HepG2 (cell line): ENCODE measurements at regions not wholly inside any gene's neighbourhood (a gene's known extent, or its start where the extent isn't known, plus 50 kb on each side); places are given as distances from the start of the nearest gene placed in this dataset.

Source experiments
- ATAC-seq: fragments of 200-7000 bp; cut with Tn5 transposase; 3 replicates; pipeline ENCODE4 v1.9.1; 2020; ENCODE audit warnings: mild to moderate bottlenecking, moderate library complexity
- BruUV-seq: library from RNA; stranded (reverse); fragments of 400-500 nt; replicated peaks from 2 replicates; lab custom pipeline; 2021; lab: Mats Ljungman, UMichigan
- CTCF ChIA-PET: fragments of 300-600 bp; formaldehyde crosslinking; extraction: SDS; loops from one replicate; lab custom pipeline; 2021; ENCODE audit warnings: low total read pairs, inconsistent platforms, low intra/inter-chr PET ratio; lab: Yijun Ruan, JAX
- POLR2A ChIA-PET: fragments of 350-600 bp; sonication (Branson Sonifier 250); formaldehyde crosslinking; loops from one replicate; lab custom pipeline; 2020; ENCODE audit warnings: antibody characterized with exemption, inconsistent platforms; lab: Yijun Ruan, JAX
- DNase-seq: peaks from one replicate; pipeline ENCODE4 v3.0.0-alpha.2; 2015; ENCODE audit warnings: low spot score
- FAIRE-seq: peaks from 3 replicates; lab custom pipeline; 2011; peaks lifted over from hg19 to GRCh38; lab: Jason Lieb, UNC
- H2AFZ ChIP-seq: one replicate; pipeline ENCODE4 v1.6.1; 2011; ENCODE audit warnings: low read length, inconsistent platforms
- H3K27ac ChIP-seq: fragments of 300-600 bp; 3 replicates; pipeline ENCODE4 v1.8.0; 2011; ENCODE audit warnings: mixed run types, mild to moderate bottlenecking, mixed read lengths, low read length, inconsistent platforms; ENCODE audit not compliant: insufficient read depth; ENCODE audit errors: extremely low read length
- H3K27me3 ChIP-seq, 2 experiments: fragments of 200-600 bp in 1 of 2; 2 replicates in 1 of 2; 3 replicates in 1 of 2; pipeline versions ENCODE4 v1.6.0 to v1.8.0; 2011; ENCODE audit warnings: low read length in 2 of 2, mild to moderate bottlenecking in 2 of 2, moderate library complexity in 2 of 2, inconsistent platforms in 1 of 2; ENCODE audit not compliant: insufficient read depth in 2 of 2, control insufficient read depth in 1 of 2
- H3K36me3 ChIP-seq, 2 experiments: fragments of 200-600 bp in 1 of 2; replicated peaks in 1 of 2; 2 replicates in 1 of 2; 3 replicates in 1 of 2; pipeline versions ENCODE4 v1.5.1 to v1.8.0; 2011; ENCODE audit warnings: low read length in 2 of 2, inconsistent platforms in 1 of 2; ENCODE audit not compliant: insufficient read depth in 2 of 2, control insufficient read depth in 1 of 2
- H3K4me1 ChIP-seq: 2 replicates; pipeline ENCODE4 v1.5.1; 2012; ENCODE audit warnings: low read length, inconsistent platforms; ENCODE audit not compliant: insufficient read depth
- H3K4me2 ChIP-seq: 2 replicates; pipeline ENCODE4 v1.6.0; 2011; ENCODE audit warnings: low read depth, low read length, inconsistent platforms
- H3K4me3 ChIP-seq, 3 experiments: fragments of 200-600 bp in 1 of 3; sonication (generic), shearing (Covaris generic) in 1 of 3; replicated peaks in 1 of 3; 2 replicates each; pipeline ENCODE4 v1.5.1; 2011 to 2016; ENCODE audit warnings: low read length in 3 of 3, inconsistent platforms in 2 of 3, low read depth in 2 of 3, mild to moderate bottlenecking in 2 of 3, control low read depth in 1 of 3, mixed read lengths in 1 of 3; ENCODE audit not compliant: insufficient read depth in 1 of 3
- H3K79me2 ChIP-seq: one replicate; pipeline ENCODE4 v1.6.1; 2011; ENCODE audit warnings: low read length, inconsistent platforms; ENCODE audit not compliant: insufficient read depth
- H3K9ac ChIP-seq: 2 replicates; pipeline ENCODE4 v1.6.0; 2011; ENCODE audit warnings: mild to moderate bottlenecking, low read depth, low read length, inconsistent platforms; ENCODE audit not compliant: insufficient read depth
- H3K9me3 ChIP-seq: 2 replicates; pipeline ENCODE4 v1.5.1; 2012; ENCODE audit warnings: mild to moderate bottlenecking, low read length
- H4K20me1 ChIP-seq: 2 replicates; pipeline ENCODE4 v1.6.0; 2011; ENCODE audit warnings: inconsistent platforms, mild to moderate bottlenecking, low read length, moderate library complexity; ENCODE audit not compliant: insufficient read depth
- CEBPG ChIP-seq: IDR thresholded peaks from 2 replicates; pipeline ENCODE4 v1.6.1; 2016
- CERS6 ChIP-seq: sonication (generic); formaldehyde crosslinking; IDR thresholded peaks from 2 replicates; pipeline ENCODE4 v1.5.0; 2020; ENCODE audit warnings: missing genetic modification reagents
- MXI1 ChIP-seq: IDR thresholded peaks from 3 replicates; pipeline ENCODE4 v1.6.1; 2012; ENCODE audit warnings: low read depth, low read length, inconsistent platforms, borderline replicate concordance
- REL ChIP-seq: sonication (generic); formaldehyde crosslinking; conservative IDR thresholded peaks from 2 replicates; pipeline ENCODE4 v1.8.0; 2022; ENCODE audit warnings: mild to moderate bottlenecking, missing genetic modification reagents, moderate library complexity
- RELA ChIP-seq: sonication (generic); formaldehyde crosslinking; IDR thresholded peaks from 2 replicates; pipeline ENCODE4 v1.4.0; 2020; ENCODE audit warnings: missing genetic modification reagents
- SP5 ChIP-seq: IDR thresholded peaks from 2 replicates; pipeline ENCODE4 v1.6.1; 2016; ENCODE audit warnings: low read depth, borderline replicate concordance
- ZEB1 ChIP-seq: IDR thresholded peaks from 2 replicates; pipeline ENCODE4 v1.6.1; 2012; ENCODE audit warnings: mild to moderate bottlenecking, low read depth, inconsistent platforms; ENCODE audit not compliant: insufficient replicate concordance
- ZKSCAN5 ChIP-seq: sonication (generic); formaldehyde crosslinking; IDR thresholded peaks from 2 replicates; pipeline ENCODE4 v1.5.1; 2020; ENCODE audit warnings: mild to moderate bottlenecking, missing genetic modification reagents
- ZNF121 ChIP-seq: sonication (generic); formaldehyde crosslinking; IDR thresholded peaks from 2 replicates; pipeline ENCODE4 v1.5.0; 2020; ENCODE audit warnings: mild to moderate bottlenecking, missing genetic modification reagents
- ZNF234 ChIP-seq: sonication (generic); formaldehyde crosslinking; conservative IDR thresholded peaks from 2 replicates; pipeline ENCODE4 v1.5.1; 2020; ENCODE audit warnings: mild to moderate bottlenecking, missing genetic modification reagents
- ZNF567 ChIP-seq: sonication (generic); formaldehyde crosslinking; IDR thresholded peaks from 2 replicates; pipeline ENCODE4 v1.8.1; 2023; ENCODE audit warnings: mild to moderate bottlenecking, missing genetic modification reagents, borderline replicate concordance
- ZNF749 ChIP-seq: sonication (generic); formaldehyde crosslinking; IDR thresholded peaks from 2 replicates; pipeline ENCODE4 v1.8.0; 2022; ENCODE audit warnings: mild to moderate bottlenecking, missing genetic modification reagents, moderate library complexity, borderline replicate concordance
- WGBS: methylation state at CpG from one replicate; pipeline ENCODE4 v1.1.6; 2017; ENCODE audit warnings: low lambda C conversion rate; 5-methylcytosine and 5-hydroxymethylcytosine counted together
- in situ Hi-C: cut with HindIII; loops from 2 replicates; pipeline ENCODE4 v1.10.0; 2017; ENCODE audit warnings: low pct_unique_long_range_greater_than_20kb; ENCODE audit not compliant: extremely low pct_ligation_motif_present
- intact Hi-C: fragments of 100-400 bp; cut with micrococcal nuclease; formaldehyde crosslinking; loops from one replicate; pipeline ENCODE4 v1.10.0; 2022; ENCODE audit not compliant: unreplicated experiment
- TF ChIP-seq, protein P1 (sequence below): sonication (generic); formaldehyde crosslinking; IDR thresholded peaks from 2 replicates; pipeline ENCODE4 v1.5.0; 2020; ENCODE audit warnings: mild to moderate bottlenecking, missing genetic modification reagents, moderate library complexity
- TF ChIP-seq, protein P2 (sequence below): sonication (generic); formaldehyde crosslinking; IDR thresholded peaks from 2 replicates; pipeline ENCODE4 v1.4.0; 2020; ENCODE audit warnings: missing genetic modification reagents, mild to moderate bottlenecking, borderline replicate concordance

GRCh38 chr4:28073860-28074555 lies 1213.4 kb downstream of the STIM2 start:
- H3K27me3 ChIP-seq: no peaks in the 10 kb centered on the region
- WGBS: 22% methylated on average over 12 of the region's 12 CpGs
- no TSS peak for BruUV-seq
- CTCF ChIA-PET: no interaction called here
- no peak overlapping the region for H3K4me3 ChIP-seq
- H3K9ac ChIP-seq: no peak overlapping the region
- in situ Hi-C loops (no loop called here), intact Hi-C loops (no loop called here)
- DNase-seq (peak; percentile 3), FAIRE-seq (no peak), ATAC-seq (peak; percentile 79)
- H3K4me2 ChIP-seq: peak overlapping the region; percentile 45; the same call in 1 of the 2 replicates
- no peak overlapping the region for H2AFZ ChIP-seq
- H3K27ac ChIP-seq: no peak overlapping the region
- H4K20me1 ChIP-seq: no peaks in the 10 kb centered on the region
- no peaks in the 10 kb centered on the region for H3K4me1 ChIP-seq
- no peaks in the 10 kb centered on the region for H3K79me2 ChIP-seq
- H3K9me3 ChIP-seq: peaks cover 15% of the 10 kb centered on the region
- no peaks in the 10 kb centered on the region for H3K36me3 ChIP-seq
- POLR2A ChIA-PET: no interaction called here
- no peak for TF ChIP-seq CEBPG (CRISPR knock-in tag)
- TF ChIP-seq, protein P1, sequence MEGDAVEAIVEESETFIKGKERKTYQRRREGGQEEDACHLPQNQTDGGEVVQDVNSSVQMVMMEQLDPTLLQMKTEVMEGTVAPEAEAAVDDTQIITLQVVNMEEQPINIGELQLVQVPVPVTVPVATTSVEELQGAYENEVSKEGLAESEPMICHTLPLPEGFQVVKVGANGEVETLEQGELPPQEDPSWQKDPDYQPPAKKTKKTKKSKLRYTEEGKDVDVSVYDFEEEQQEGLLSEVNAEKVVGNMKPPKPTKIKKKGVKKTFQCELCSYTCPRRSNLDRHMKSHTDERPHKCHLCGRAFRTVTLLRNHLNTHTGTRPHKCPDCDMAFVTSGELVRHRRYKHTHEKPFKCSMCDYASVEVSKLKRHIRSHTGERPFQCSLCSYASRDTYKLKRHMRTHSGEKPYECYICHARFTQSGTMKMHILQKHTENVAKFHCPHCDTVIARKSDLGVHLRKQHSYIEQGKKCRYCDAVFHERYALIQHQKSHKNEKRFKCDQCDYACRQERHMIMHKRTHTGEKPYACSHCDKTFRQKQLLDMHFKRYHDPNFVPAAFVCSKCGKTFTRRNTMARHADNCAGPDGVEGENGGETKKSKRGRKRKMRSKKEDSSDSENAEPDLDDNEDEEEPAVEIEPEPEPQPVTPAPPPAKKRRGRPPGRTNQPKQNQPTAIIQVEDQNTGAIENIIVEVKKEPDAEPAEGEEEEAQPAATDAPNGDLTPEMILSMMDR (CRISPR knock-in tag): 0 out of 2 replicates have a peak, but pooled peaks have one; percentile 6
- TF ChIP-seq, protein P2, sequence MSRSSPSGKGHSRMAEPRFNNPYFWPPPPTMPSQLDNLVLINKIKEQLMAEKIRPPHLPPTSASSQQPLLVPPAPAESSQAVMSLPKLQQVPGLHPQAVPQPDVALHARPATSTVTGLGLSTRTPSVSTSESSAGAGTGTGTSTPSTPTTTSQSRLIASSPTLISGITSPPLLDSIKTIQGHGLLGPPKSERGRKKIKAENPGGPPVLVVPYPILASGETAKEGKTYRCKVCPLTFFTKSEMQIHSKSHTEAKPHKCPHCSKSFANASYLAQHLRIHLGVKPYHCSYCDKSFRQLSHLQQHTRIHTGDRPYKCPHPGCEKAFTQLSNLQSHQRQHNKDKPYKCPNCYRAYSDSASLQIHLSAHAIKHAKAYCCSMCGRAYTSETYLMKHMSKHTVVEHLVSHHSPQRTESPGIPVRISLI (CRISPR knock-in tag): peak; percentile 59; the same call in 1 of the 2 replicates

DNA sequence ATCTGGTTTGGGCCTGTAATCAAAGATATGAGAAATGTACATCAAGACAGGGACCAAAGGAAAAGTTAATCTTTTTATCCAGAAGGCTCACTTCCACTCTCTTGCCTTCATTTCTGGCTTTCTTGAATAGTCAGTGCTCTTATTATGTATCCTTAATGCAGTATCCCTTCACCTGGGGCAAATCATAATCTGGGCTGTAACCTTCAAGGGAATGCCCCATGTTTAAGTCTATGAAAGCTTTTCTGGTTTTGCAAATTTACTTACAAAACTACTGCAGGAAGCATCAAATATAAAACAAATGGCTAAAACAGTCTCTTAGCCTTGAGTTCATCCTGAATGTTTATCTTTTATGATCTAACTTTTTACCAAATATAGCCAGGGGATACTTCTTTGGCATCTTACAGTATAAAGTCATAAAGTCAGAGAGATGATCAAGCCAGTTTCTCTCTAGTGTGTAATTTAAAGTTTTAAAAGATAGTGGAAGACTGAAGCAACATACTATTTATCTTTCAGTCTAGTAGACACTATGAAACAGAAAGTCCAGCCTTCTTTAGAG lies 1214.8 kb downstream of the STIM2 start:
- Histone ChIP-seq H4K20me1 (no peaks in the 10 kb centered on the region), H2AFZ (no peak overlapping the region), H3K4me2 (no peak overlapping the region), H3K36me3 (no peaks in the 10 kb centered on the region), H3K27ac (no peak overlapping the region), H3K9ac (no peak overlapping the region), H3K27me3 (no peaks in the 10 kb centered on the region), H3K4me3 (no peak overlapping the region), H3K79me2 (no peaks in the 10 kb centered on the region), H3K4me1 (no peaks in the 10 kb centered on the region), H3K9me3 (peaks cover 7% of the 10 kb centered on the region)
- no peak for FAIRE-seq
- ChIA-PET CTCF (no interaction called here), POLR2A (no interaction called here)
- no peak for DNase-seq
- no peak for ATAC-seq
- in situ Hi-C loops (no loop called here), intact Hi-C loops (no loop called here)
- TF ChIP-seq ZEB1 (no peak), ZNF567 (CRISPR knock-in tag) (no peak), CERS6 (CRISPR knock-in tag) (no peak), MXI1 (no peak), REL (CRISPR knock-in tag) (no peak), ZNF749 (CRISPR knock-in tag) (no peak), ZNF121 (no peak), ZNF234 (CRISPR knock-in tag) (no peak), SP5 (CRISPR knock-in tag) (no peak), ZKSCAN5 (CRISPR knock-in tag) (no peak), RELA (CRISPR knock-in tag) (no peak)
- BruUV-seq: no TSS peak
